Myocyte (in vitro differentiated cells): ENCODE measurements at regions not wholly inside any gene's neighbourhood (a gene's known extent, or its start where the extent isn't known, plus 50 kb on each side); places are given as distances from the start of the nearest gene placed in this dataset.

Experiments
- DNase-seq: peaks from one replicate; pipeline ENCODE4 v3.0.0-alpha.2; 2012; ENCODE audit warnings: low read depth

GRCh38 chr21:35652196-35652595 lies 408.1 kb downstream of the SETD4 start:
- peak; percentile 26 for DNase-seq

GRCh38 chr21:35651196-35651595 lies 409.1 kb downstream of the SETD4 start:
- DNase-seq = peak; percentile 59

DNA sequence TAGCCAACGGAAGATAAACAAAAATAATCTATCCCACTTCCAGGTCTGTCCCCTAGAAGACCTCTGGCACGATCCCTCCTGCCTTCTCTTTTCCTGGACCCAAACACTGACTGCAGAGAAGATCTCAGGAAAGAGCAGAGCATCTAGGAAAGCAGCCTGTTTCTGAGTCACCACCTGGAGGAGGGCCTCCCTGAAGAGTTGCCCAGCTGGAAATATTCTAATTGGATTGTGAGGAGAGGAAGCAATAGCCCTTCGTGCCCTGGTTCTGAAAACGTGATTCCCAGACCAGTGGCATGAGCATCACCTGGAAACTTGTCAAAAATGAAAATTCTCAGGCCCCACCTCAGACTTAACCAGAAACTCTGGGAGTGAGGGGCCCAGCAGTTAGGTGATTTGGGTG lies 411.1 kb downstream of the SETD4 start:
- DNase-seq = peak; percentile 18

- DNase-seq = no peak
These were observed 411.8 kb downstream of the SETD4 start for GRCh38 chr21:35648512-35648911.

DNA sequence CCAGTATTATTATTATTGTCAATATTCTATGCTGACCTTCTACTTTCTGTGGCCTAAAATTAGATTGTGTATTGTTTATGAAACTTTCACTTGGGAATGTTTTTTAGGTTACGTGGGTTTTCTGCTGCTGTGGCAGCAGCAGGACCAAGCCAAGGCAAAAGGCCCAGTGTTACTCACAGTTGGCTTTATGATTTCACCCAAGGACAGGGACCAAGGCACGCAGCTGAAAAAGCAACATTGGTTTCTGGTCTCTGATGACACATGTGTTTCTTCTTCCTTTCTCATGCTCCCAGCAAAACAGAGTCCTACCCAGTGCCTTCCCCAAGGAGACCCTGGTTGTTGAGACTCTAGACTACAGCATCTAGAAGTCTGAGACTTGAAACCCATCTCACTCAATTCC lies 413.7 kb downstream of the SETD4 start:
- peak; percentile 74 for DNase-seq

- no peak for DNase-seq
These were observed 414.3 kb downstream of the SETD4 start for GRCh38 chr21:35645991-35646390.

GRCh38 chr21:35644523-35644922 lies 415.8 kb downstream of the SETD4 start:
- no peak for DNase-seq

DNA sequence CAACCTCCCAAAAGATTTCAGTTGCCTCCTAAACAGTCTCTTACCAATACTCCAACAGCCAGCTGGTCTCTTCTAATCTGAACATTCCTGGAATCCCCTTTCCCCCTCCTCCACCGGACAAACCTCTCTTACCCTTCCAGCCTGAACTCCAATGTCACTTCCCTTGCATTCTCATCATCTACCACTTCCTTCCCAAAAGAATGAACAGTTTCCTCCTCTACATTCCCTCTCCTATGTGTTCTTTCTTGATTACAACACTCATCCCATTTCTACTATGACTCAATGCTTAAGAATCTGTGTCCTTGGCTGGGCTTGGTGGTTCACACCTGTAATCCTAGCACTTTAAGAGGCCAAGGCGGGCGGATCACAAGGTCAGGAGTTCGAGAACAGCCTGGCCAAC lies 417.1 kb downstream of the SETD4 start:
- no peak for DNase-seq

DNA sequence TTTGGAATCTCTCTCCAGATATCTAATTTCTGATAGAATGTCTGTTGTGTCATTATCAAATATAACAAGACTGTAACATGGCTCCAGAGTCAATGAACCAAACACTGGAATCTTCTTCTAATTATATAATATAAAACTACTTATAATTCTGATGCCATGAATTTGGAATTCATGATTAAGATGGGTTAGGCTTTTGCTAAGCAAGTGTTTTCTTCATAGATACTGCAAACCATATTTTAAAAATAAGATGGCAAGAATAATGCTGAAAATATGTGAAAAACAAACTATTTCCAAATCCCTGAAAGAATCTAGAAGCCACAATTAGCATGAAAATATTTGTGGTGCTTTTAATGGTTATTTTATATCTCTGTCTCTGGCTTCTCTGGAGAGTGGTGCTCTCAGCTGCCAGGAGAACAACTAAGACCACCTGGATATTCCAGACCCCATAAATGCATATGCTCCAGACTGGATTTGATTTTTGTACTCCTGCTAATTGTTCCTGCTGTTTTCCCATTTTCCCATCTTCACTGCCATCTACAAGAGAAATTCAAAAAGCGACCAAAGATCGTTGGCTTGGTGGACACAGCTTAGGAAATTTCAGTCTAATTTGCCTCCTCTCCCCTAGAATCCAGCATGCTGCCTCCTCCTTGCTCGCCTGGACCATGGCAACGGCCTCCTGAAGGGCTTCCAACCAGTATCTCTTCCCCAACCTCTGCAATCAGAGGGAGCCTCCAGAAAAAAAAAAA lies 418.9 kb downstream of the SETD4 start:
- peak; percentile 56 for DNase-seq

- DNase-seq = peak; percentile 30
These were observed 422.9 kb downstream of the SETD4 start for GRCh38 chr21:35637431-35637830.

- DNase-seq = no peak
These were observed 424.3 kb downstream of the SETD4 start for GRCh38 chr21:35635994-35636393.

- peak; percentile 75 for DNase-seq
These were observed 425.1 kb downstream of the SETD4 start for GRCh38 chr21:35635261-35635660.

DNA sequence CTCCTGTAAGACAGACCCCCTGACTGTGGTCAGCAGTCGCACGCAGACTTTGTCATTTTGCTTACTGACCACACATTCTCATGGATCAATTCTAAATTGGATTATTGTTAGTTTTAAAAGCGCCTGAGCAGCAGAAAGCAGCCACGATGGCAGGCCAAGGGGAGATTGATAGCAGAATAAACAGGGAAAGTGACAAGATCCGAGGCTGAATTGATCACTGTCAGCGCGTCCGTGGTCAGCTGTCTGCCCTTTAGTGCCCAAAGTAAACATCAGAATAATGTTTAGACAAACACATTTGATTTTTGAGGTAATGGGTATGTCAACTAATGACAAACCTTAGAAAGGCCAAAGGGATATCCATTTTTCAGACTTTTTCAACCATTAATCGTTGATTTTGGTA lies 426.8 kb downstream of the SETD4 start:
- DNase-seq = no peak

GRCh38 chr21:35632711-35633110 lies 427.6 kb downstream of the SETD4 start:
- no peak for DNase-seq

GRCh38 chr21:35628316-35628715 lies 432.0 kb downstream of the SETD4 start:
- no peak for DNase-seq

GRCh38 chr21:35627462-35627861 lies 432.9 kb downstream of the SETD4 start:
- DNase-seq = no peak

DNA sequence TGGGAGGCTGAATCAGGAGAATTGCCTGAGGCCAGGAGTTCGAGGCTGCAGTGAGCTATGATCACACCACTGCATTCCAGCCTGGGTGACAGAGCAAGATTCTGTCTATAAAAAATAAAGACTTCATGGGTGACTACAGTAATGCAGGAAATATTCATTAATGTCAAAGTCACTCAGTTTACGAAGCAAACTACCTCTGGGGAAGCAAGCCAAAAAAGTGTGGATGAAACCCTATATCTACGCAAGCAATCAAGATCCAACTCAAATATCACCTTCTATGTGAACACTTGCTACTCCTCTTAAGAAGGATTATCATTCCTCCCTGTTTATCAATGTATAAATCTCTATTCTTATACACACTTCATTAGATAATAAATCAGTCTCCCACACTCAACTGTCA lies 434.8 kb downstream of the SETD4 start:
- no peak for DNase-seq

DNA sequence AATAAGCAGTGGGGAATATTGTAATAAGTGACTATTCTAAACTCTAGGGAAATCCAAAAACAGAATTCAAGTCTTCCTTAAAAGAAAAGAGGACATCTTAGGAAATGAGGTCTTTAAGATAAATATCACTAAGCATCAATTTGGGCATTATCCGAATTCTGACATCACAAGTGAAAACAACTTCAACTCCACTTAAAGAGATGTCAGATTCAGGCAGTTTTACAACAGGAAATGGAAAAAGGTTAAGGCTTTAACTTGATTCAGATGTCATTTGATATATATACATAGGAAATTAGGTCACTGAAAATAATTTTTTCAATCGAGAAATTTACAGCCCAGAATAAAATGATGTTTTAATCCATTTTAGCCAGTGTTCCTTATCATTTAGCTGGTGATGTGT lies 435.4 kb downstream of the SETD4 start:
- DNase-seq = no peak

DNA sequence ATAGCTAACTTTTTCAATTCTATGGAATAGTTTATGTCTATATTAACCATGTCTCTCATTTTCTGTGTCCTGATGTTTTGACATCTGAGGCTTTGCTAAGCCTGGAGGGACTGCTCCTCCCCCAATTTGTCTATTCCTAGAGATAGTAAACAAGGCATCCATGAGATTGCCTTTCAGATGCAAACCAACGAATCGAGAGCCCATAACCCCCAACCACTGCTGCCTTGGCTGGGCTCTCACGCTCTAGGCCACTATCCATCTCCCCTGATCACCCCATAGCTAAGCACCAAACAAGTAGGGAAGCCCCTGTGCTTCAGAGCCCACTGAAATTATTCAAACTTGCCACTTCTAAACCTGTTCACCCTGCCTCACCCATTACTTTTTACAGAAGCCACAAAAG lies 437.7 kb downstream of the SETD4 start:
- DNase-seq = no peak

DNA sequence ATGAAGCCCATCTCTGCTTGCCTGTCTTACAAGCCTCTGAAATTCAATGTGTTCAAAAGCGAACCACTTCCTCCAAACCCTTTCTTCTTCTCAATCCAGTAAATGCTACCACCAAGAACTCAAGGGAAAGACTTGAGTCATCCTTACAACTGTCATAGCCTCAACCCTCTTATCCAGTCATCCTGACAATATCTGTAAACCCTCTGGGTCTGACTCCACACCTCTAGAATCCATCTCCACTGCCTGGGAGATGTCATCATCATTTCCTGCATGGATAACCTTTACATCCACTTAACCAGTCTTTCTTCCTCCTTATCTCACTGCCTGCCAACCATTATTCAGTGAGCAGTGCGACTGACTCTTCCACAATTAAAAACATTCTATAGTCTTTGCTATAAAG lies 441.1 kb downstream of the SETD4 start:
- no peak for DNase-seq

DNA sequence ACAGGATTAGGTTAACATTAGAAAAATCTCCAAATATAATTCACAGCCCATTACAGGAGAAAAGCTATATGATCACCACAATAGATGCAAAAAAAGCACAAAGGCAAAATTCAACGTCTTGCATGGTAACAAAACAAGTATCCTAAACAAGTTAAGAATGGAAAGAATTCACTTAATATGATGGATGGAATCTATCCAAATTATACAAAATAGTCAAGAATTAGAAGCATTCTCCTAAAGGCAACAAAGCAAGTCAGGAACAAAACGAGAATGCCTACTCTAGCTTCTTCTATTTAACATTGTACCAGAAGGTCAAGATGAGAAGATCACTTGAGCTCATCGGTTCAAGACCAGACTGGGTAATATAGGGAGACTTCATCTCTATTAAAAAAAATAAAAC lies 442.8 kb downstream of the SETD4 start:
- DNase-seq = no peak

DNA sequence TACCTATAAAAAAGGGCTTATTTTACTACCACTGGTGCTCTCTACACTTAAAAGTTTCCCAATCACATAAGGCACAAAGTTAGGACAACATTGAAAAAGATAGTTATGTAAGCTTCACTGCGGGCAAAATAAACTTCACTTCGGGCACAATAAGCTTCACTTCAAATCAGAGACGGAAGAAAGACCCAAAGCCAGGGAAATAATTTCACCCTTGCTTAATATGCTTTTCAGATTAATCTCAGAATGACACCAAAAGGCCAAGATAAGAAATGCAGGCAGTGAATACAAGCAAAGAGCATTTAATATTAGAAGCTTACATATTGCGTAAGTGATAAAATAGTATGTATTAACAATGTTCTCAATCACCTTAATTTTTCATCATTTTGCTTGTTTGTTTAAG lies 444.2 kb downstream of the SETD4 start:
- peak; percentile 76 for DNase-seq

- DNase-seq = no peak
These were observed 445.0 kb downstream of the SETD4 start for GRCh38 chr21:35615325-35615724.
